ENCODE measurements at regions not wholly inside any gene's neighbourhood (a gene's known extent, or its start where the extent isn't known, plus 50 kb on each side); places are given as distances from the start of the nearest gene placed in this dataset.
A peak's percentile ranks its signal among the peaks of the same experiment; 100 is the strongest.

- DNase-seq = peak; percentile 45
Measured at GRCh38 chr11:116276051-116277044, 496.4 kb downstream of the BUD13 start.

DNA sequence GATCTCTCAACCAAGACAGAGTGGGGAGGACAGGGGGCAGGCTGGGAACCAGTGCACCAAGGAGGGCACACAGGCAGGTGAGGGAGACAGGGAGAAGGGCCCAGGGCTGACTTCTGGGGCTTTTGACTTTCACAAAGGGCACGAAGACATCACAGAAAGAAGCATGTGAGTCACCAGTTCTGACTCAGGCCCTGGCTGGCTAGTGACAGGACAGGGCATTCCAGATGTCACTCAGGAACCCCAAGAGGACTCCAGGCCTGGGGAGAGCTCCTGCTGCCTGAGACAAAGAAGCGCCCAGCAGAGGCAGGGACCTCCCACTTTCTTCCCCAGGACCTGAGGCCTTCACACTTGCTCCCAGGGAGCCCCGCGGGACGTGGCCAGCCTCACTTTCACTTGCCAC, 497.2 kb downstream of the BUD13 start:
- no peak for DNase-seq

DNA sequence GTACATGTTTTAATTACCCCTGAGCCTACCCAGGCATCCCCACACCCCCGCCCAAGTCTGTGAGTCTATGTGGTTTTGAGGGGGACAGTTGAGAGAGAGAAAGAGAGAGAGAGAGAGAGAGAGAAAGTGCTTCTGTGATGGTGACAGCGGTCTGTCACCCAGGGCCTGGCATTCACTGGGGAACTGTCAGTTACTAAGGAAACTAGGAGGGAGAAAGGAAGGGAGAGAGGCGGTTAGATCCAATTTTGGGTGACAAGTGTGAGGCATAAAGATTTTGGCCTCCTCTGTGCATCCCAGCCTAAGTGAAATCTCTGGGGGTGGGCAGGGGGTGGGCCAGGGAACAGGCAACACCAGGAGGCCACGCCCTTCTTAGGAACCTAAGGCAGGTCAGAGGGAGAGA, 498.3 kb downstream of the BUD13 start:
- DNase-seq = no peak

DNA sequence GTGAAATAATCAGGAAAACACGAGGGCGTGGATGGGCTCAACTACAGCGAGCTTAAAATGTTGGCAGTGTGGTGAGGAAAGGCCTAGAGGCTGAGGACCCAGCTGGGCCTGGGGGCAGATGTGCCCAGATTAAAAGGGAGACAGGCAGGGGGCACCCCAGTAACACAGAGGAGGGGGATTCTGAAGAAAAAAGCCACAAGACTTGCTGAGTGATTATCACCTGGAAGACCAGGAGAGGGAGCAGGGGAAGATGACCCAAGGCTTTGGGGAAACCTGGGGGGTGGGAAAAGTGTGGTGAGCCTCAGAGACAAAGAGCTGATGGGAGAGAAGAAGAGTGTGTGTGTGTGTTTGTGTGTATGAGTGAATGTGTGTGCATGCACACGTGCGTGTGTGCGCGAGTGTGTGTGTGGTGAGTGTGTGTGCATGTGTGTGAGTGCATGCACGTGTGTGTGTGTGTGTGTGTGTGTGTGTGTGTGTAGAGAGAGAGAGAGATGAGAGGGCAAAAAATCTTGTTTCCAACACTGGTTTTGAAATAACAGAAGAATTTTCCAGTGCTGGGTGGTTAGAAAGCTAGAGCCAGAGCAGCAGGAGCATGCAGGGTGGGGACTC, 500.5 kb downstream of the BUD13 start:
- DNase-seq = no peak

GRCh38 chr11:116271479-116271878, 501.3 kb downstream of the BUD13 start:
- no peak for DNase-seq

- no peak for DNase-seq
Measured at GRCh38 chr11:116267146-116267545, 505.6 kb downstream of the BUD13 start.

DNA sequence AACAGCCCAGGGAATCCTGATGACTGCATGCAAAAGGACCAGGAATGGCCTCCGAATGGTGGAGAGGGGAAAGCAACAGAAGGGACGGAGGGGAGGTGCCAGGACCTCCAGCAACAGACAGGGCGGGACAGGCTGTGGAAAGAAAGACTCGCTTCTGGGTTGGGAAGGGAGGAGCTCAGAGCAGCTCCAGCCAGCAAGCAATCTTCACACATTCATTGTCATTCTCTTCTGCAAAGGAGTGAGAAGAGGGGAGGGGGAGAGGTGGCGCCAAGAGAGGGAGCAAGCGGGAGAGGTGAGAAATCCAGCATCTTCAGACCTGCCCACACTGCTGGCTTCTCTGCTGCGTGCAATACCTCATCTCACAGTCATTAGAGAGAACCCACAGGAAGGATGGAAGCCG, 509.0 kb downstream of the BUD13 start:
- DNase-seq = no peak

DNA sequence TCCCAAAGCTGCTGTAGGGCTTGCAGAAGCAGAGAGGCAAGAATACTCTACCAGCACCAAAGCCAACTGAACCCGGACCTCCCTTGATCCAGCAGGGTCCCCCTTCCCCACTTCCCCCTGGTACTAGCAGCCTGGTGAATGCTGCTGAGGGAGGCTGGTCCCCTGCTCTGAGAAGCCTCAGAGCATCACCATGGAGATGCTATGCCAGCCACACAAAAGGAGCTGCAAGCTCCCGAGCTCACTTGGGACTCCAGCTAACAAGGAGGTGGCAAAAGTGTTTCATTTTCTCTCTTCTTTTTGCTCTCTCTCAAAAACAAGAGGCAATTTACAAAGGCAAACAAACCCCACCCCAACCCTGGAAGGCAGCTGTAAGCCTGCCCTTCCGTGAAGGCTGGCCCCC, 509.8 kb downstream of the BUD13 start:
- no peak for DNase-seq

GRCh38 chr11:116262370-116262769, 510.4 kb downstream of the BUD13 start:
- no peak for DNase-seq

GRCh38 chr11:116261606-116262005, 511.2 kb downstream of the BUD13 start:
- no peak for DNase-seq

- DNase-seq = no peak
Measured at GRCh38 chr11:116258821-116259220, 514.0 kb downstream of the BUD13 start.

GRCh38 chr11:116257883-116258282, 514.9 kb downstream of the BUD13 start:
- DNase-seq = no peak

GRCh38 chr11:116257092-116257491, 515.7 kb downstream of the BUD13 start:
- DNase-seq = no peak

- DNase-seq = no peak
Measured at GRCh38 chr11:116256215-116256614, 516.6 kb downstream of the BUD13 start.

GRCh38 chr11:116255321-116255953, 517.4 kb downstream of the BUD13 start:
- no peak for DNase-seq

- DNase-seq = no peak
Measured at GRCh38 chr11:116250155-116250554, 522.6 kb downstream of the BUD13 start.

DNA sequence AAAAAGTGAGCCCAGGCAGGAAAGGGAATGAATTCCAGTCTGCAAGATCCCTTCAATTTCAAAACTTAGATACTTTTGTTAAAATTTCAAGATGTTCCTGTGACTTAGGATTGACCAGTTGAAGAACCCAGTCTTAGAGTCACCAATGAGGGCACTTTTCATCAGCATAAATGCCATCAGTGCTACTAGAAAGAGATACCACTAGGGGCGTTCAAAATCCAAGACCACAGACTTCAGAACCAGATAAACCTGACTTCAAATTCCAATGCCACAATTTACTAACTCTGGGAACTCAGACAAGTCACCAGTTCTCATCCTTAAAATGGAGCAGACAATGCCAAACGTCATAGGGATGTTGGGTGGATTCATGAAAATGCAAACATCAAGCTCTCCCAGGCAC, 523.2 kb downstream of the BUD13 start:
- DNase-seq = no peak

- no peak for DNase-seq
Measured at GRCh38 chr11:116244889-116245288, 527.9 kb downstream of the BUD13 start.

GRCh38 chr11:116244439-116244838, 528.3 kb downstream of the BUD13 start:
- no peak for DNase-seq

DNA sequence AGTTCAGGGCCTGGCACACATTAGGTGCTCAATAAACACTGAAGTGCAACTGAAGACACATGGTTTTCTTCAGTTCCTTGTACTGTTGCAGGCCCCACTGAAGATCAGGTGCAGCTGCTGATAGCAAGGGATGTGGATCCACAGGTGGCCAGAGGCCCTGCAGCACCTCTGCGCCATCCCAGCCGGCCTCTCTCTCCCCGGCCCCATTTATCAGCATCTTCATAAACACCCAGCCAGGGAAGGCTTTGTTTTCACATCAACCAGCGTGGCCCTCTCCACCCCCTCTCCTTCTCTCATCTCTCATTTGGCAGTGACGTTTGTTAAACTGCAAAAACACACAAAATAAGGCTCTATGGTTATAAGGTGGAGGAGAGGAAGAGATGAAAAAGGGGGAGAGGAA, 528.8 kb downstream of the BUD13 start:
- DNase-seq = no peak

DNA sequence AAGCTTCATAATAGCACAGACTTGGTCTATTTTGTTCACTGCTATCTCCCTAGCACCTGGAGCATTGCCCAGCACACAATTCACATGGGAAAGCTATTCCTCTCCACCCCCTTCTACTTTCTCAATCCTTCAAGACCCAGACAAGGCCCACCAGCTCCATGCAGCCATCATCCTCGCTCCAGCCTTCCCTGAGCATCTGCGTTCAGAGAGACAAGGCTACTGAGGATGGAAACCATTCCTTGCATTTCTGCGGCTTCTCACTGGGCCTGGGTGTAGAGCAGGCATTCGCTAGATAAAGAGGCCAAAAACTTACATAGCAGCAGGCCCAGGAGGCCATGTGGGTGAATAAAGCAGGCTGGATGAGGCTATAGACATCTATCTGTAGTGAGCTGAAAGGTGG, 530.8 kb downstream of the BUD13 start:
- DNase-seq = no peak

DNA sequence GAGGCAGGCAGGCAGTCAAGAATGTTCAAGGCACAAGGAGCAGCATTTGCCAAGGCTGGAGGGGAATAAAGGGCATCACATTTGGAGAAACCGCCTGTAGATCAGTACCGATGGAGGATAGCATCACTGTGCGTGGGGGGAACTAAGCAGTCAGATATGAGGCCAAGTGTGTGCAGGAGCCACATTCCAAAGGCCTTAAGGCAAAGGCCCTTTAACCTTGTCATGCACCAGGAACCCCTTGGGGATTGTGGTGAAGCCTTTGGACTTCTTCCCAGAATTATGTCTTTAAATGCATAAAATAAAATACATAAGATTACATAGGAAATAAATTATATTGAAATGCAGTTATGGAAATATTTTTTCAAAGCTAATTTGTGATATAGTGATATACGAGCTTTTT, 532.1 kb downstream of the BUD13 start:
- DNase-seq = no peak

DNA sequence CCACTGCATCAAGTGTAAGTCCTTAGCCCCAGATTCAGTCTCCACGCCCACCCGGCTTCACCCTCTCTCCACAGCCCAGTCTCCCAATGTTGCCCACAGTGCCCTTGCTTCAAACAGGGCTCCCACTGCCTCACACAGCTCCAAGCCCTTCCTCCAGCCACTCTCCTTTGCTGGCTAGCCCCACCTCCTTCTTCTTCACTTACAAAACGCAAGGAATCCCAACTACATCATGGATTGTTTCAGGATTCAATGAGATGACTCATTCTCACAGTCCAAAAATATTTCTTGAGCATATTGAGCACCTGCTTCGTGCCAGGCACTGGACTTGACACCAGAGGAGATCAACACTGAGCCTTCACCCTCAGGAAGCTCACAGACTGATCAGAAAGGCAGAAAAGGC, 533.5 kb downstream of the BUD13 start:
- DNase-seq = no peak

DNA sequence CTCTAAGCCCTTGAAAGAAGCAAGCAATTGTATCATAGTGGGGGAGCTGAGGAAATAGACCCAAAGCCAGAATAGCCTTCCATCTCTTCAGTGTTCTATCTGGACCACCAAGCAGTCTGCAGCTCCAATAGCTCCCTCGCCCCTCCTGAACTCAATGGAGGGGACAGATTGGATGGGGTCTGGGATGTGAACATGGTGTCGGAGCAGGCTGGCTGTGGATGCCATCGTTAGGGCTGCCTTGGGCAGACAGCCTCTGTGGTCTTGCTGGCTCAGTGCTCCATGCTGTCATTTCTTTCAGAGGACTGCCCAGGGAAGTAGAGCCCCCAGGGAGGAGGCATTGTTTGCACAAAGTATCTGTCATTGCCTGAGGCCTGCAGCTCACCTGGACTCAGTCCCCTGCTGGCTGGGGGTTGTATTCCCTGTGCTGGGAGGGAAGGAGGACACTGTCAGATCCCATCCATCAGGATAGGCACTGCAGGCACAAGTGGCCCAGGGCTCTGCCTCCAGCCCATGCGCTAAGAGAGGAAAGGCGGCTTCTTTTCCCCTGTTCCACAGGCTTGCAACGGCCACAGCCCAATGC, 537.7 kb downstream of the BUD13 start:
- DNase-seq = no peak

Data from activated T-cell treated with anti-CD3 and anti-CD28 coated beads for 4 hours (primary cell).